ENCODE measurements at regions not wholly inside any gene's neighbourhood (a gene's known extent, or its start where the extent isn't known, plus 50 kb on each side); places are given as distances from the start of the nearest gene placed in this dataset.

- no peak overlapping the region for H3K4me2 ChIP-seq (ENCODE audit: control insufficient read depth, insufficient read depth)
- no peaks in the 10 kb centered on the region; the same call in 2 of the 3 replicates for H3K9me3 ChIP-seq (replicated peaks; ENCODE audit: control insufficient read depth, insufficient read depth, low read length)
- H3K9ac ChIP-seq (ENCODE audit: control insufficient read depth, insufficient read depth, low read length), result no peak overlapping the region
- ChIA-PET POLR2A (no interaction called here), RAD21 (ENCODE audit: unreplicated experiment) (interaction anchor here (0.5 kb wide), 1 partner anchor 14 kb away, joined by 3 read pairs; no protein-coding TSS in a partner anchor), SMC1A (ENCODE audit: uncharacterized antibody, unreplicated experiment) (interaction anchor here (1.2 kb wide), 1 partner anchor 30 kb away, joined by 3 read pairs; no protein-coding TSS in a partner anchor), CTCF (interaction anchor here (9.8 kb wide), 1 partner anchor 12 kb away, joined by 68 read pairs; no protein-coding TSS in a partner anchor)
- H3K27me3 ChIP-seq (replicated peaks in 1 of 2; ENCODE audit: control insufficient read depth in 2 of 2, insufficient read depth in 2 of 2, low read length in 1 of 2), result no peaks in the 10 kb centered on the region; a peak in 1 of 4 replicates
- no peak for FAIRE-seq
- H4K20me1 ChIP-seq (ENCODE audit: control insufficient read depth, insufficient read depth), result no peaks in the 10 kb centered on the region
- intact Hi-C loops (cut with micrococcal nuclease; ENCODE audit: unreplicated experiment), result no loop called here
- BruUV-seq (replicated peaks), result no TSS peak
- no peak overlapping the region for H2AFZ ChIP-seq (ENCODE audit: control insufficient read depth, low read depth, low read length)
- no peak for DNase-seq (ENCODE audit: low read depth, low spot score)
- no peaks in the 10 kb centered on the region for H3K79me2 ChIP-seq (ENCODE audit: control insufficient read depth, insufficient read depth, low read length)
- no peak overlapping the region for H3K4me3 ChIP-seq
- H3K4me1 ChIP-seq (ENCODE audit: control insufficient read depth, insufficient read depth, low read length), result peaks cover 30% of the 10 kb centered on the region
- no peaks in the 10 kb centered on the region for H3K36me3 ChIP-seq (ENCODE audit: control insufficient read depth in 2 of 2, insufficient read depth in 2 of 2, low read length in 1 of 2)
- ATAC-seq, result no peak
- in situ Hi-C loops (cut with MboI), result no loop called here
- WGBS (ENCODE audit: insufficient coverage, insufficient replicate concordance, low lambda C conversion rate, missing lambda C conversion rate), result 90% methylated on average over 2 of the region's 2 CpGs
- no peak overlapping the region for H3K27ac ChIP-seq (ENCODE audit: control insufficient read depth, insufficient read depth)
- TF ChIP-seq ZBTB11 (CRISPR knock-in tag; IDR thresholded peaks at IDR 0.05) (no peak), SMAD5 (IDR thresholded peaks at IDR 0.05; ENCODE audit: low read depth) (no peak), MEF2A (IDR thresholded peaks at IDR 0.05; ENCODE audit: insufficient read depth, low read depth, low read length) (no peak), SUPT20H (IDR thresholded peaks at IDR 0.05; ENCODE audit: borderline replicate concordance, control insufficient read depth, low read depth, low read length) (no peak), NFYA (IDR thresholded peaks at IDR 0.05; ENCODE audit: borderline replicate concordance, low read depth, low read length) (no peak), MYC (IDR thresholded peaks at IDR 0.05; ENCODE audit: insufficient read depth, insufficient read length, insufficient replicate concordance, low read length, severe bottlenecking) (no peak), ATF7 (IDR thresholded peaks at IDR 0.05; ENCODE audit: low read depth) (no peak), STAT1 (conservative IDR thresholded peaks at IDR 0.05) (no peak), REST (IDR thresholded peaks at IDR 0.05; ENCODE audit: low read depth, low read length) (no peak), NFYB (IDR thresholded peaks at IDR 0.05; ENCODE audit: insufficient read depth, low read depth, low read length) (no peak), GABPA (IDR thresholded peaks at IDR 0.05; ENCODE audit: low read depth) (no peak)
- TF ChIP-seq, protein P1, sequence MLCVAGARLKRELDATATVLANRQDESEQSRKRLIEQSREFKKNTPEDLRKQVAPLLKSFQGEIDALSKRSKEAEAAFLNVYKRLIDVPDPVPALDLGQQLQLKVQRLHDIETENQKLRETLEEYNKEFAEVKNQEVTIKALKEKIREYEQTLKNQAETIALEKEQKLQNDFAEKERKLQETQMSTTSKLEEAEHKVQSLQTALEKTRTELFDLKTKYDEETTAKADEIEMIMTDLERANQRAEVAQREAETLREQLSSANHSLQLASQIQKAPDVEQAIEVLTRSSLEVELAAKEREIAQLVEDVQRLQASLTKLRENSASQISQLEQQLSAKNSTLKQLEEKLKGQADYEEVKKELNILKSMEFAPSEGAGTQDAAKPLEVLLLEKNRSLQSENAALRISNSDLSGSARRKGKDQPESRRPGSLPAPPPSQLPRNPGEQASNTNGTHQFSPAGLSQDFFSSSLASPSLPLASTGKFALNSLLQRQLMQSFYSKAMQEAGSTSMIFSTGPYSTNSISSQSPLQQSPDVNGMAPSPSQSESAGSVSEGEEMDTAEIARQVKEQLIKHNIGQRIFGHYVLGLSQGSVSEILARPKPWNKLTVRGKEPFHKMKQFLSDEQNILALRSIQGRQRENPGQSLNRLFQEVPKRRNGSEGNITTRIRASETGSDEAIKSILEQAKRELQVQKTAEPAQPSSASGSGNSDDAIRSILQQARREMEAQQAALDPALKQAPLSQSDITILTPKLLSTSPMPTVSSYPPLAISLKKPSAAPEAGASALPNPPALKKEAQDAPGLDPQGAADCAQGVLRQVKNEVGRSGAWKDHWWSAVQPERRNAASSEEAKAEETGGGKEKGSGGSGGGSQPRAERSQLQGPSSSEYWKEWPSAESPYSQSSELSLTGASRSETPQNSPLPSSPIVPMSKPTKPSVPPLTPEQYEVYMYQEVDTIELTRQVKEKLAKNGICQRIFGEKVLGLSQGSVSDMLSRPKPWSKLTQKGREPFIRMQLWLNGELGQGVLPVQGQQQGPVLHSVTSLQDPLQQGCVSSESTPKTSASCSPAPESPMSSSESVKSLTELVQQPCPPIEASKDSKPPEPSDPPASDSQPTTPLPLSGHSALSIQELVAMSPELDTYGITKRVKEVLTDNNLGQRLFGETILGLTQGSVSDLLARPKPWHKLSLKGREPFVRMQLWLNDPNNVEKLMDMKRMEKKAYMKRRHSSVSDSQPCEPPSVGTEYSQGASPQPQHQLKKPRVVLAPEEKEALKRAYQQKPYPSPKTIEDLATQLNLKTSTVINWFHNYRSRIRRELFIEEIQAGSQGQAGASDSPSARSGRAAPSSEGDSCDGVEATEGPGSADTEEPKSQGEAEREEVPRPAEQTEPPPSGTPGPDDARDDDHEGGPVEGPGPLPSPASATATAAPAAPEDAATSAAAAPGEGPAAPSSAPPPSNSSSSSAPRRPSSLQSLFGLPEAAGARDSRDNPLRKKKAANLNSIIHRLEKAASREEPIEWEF (IDR thresholded peaks at IDR 0.05; ENCODE audit: insufficient replicate concordance, low read depth, low read length), result no peak
Measured at GRCh38 chr5:159422910-159423309, 92.6 kb upstream of the IL12B start.

Measured in GM12878 (cell line).